Heart left ventricle (tissue), 13 donors: ENCODE measurements at regions not wholly inside any gene's neighbourhood (a gene's known extent, or its start where the extent isn't known, plus 50 kb on each side); places are given as distances from the start of the nearest gene placed in this dataset.

Source experiments
- POLR2A ChIP-seq, 2 donors: fragments of 450-650 bp; IDR thresholded peaks; one replicate each; pipeline ENCODE4 v1.6.1; 2017; ENCODE audit warnings: antibody characterized with exemption in 2 of 2, mild to moderate bottlenecking in 2 of 2, moderate library complexity in 2 of 2
- TF ChIP-seq, protein P1 (sequence below), 12 donors: fragments of 200-600 bp; sonication (generic) in 4 of 12; IDR thresholded peaks; one replicate each; pipeline versions ENCODE4 v1.5.0 to v1.8.0; 2018 to 2022; ENCODE audit warnings: antibody characterized with exemption in 12 of 12, mild to moderate bottlenecking in 5 of 12
- donor health status: ischemic (EF 13 %, LVEDD 7.1; RV severe dilation, severe dysfunction).
- donor health status: DM: no; HTN: yes; CAD: no.
- donor health status: DM: no; HTN: no; CAD: no.
- donor health status: ischemic (EF 25% LVEDD 6.9; RV normal size, moderate dysfunction).
- donor health status: ischemic (EF 25% LVEDD 5.7; RV mildly dilated, moderate dysfunction).
- donor health status: ischemic (EF 35%, LVEDD 5.7; RV mildly dilated, moderate dysfunction).
- donor health status: nonischemic (EF 11% LVEDD 7.7; RV severe dilation, severe dysfunction).
- donor health status: DM: yes; HTN: yes; CAD: no.
- donor health status: PGD.
- donor health status: ischemic (EF 29% LVEDD 5.4; RV normal size, mild dysfunction).
- donor health status: nonischemic (EF 23%, LVEDD 6.1; RV moderate dilation, normal function).

DNA sequence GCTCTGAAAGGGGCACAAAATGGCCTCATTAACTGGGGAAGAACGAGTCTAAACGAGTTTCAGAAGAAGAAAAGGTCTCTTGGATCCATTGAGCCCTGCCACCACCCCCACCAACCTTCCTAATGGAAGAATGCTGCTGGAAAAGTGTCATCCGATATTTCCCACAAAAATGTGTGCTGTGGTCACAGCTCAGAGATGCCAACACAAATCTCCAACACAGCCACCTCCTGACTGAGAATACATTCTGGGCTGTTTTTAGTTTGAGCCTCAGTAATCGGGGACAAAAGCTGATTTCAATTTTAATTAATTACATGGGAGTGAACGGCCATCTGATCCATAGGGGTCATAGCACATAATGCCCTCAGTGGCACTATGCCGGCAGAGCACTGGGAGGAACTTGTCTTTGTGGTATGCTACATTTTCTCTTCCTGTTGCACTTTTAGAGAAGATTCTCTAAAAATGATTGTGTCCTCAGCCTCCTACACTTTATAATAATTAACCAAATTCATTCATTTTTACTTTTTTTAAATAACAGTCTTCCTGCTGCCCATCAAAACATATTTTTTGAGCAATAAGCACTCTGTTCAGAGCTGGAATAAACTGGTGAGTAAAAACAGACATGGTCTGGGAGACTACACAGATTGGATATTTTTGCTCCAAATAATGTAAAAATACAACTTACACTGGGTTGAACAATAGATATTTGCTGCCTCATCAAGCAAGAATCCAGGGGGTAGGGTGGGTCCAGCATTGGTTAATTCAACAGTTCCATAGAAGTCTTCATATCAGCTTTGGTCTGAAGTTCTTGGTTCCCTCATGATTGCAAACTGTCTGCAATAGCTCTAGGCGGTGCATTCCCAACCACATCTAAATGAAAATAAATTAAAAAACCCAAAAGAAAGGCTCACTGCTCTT lies 143.6 kb upstream of the TMEM170B start:
- TF ChIP-seq, protein P1, sequence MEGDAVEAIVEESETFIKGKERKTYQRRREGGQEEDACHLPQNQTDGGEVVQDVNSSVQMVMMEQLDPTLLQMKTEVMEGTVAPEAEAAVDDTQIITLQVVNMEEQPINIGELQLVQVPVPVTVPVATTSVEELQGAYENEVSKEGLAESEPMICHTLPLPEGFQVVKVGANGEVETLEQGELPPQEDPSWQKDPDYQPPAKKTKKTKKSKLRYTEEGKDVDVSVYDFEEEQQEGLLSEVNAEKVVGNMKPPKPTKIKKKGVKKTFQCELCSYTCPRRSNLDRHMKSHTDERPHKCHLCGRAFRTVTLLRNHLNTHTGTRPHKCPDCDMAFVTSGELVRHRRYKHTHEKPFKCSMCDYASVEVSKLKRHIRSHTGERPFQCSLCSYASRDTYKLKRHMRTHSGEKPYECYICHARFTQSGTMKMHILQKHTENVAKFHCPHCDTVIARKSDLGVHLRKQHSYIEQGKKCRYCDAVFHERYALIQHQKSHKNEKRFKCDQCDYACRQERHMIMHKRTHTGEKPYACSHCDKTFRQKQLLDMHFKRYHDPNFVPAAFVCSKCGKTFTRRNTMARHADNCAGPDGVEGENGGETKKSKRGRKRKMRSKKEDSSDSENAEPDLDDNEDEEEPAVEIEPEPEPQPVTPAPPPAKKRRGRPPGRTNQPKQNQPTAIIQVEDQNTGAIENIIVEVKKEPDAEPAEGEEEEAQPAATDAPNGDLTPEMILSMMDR (IDR thresholded peaks at IDR 0.05) = no peak
- TF ChIP-seq POLR2A (IDR thresholded peaks at IDR 0.05) = no peak
